Epithelial cell of esophagus (primary cell): ENCODE measurements at regions not wholly inside any gene's neighbourhood (a gene's known extent, or its start where the extent isn't known, plus 50 kb on each side); places are given as distances from the start of the nearest gene placed in this dataset.
A peak's percentile ranks its signal among the peaks of the same experiment; 100 is the strongest.

Experiments
- DNase-seq: peaks from one replicate; pipeline ENCODE4 v3.0.0; 2010; ENCODE audit warnings: low read depth
- H3K4me3 ChIP-seq: 2 replicates; pipeline ENCODE4 v1.5.1; 2011; ENCODE audit warnings: mild to moderate bottlenecking, low read length, control low read depth
- CTCF ChIP-seq: IDR thresholded peaks from 2 replicates; pipeline ENCODE4 v1.5.1; 2011; ENCODE audit warnings: low read depth, mild to moderate bottlenecking, low read length, control low read depth, inconsistent platforms; ENCODE audit not compliant: insufficient read depth; ENCODE audit errors: missing control alignments

GRCh38 chr5:18074961-18075360, 440.7 kb downstream of the TAF11L14 start:
- no peak overlapping the region for H3K4me3 ChIP-seq
- no peak for TF ChIP-seq CTCF
- DNase-seq = no peak

- DNase-seq = no peak
- no peak overlapping the region for H3K4me3 ChIP-seq
- TF ChIP-seq CTCF = no peak
Observed at GRCh38 chr5:18078157-18078556, 443.9 kb downstream of the TAF11L14 start.

GRCh38 chr5:18079831-18080230, 445.6 kb downstream of the TAF11L14 start:
- H3K4me3 ChIP-seq = no peak overlapping the region
- no peak for TF ChIP-seq CTCF
- no peak for DNase-seq

- DNase-seq = no peak
- no peak for TF ChIP-seq CTCF
- H3K4me3 ChIP-seq = no peak overlapping the region
Observed at GRCh38 chr5:18088020-18088579, 453.8 kb downstream of the TAF11L14 start.

- no peak overlapping the region for H3K4me3 ChIP-seq
- no peak for TF ChIP-seq CTCF
- no peak for DNase-seq
Observed at GRCh38 chr5:18090177-18090576, 455.9 kb downstream of the TAF11L14 start.

- no peak for TF ChIP-seq CTCF
- H3K4me3 ChIP-seq = no peak overlapping the region
- DNase-seq = no peak
Observed at GRCh38 chr5:18091142-18091541, 456.9 kb downstream of the TAF11L14 start.

GRCh38 chr5:18091758-18092157, 457.5 kb downstream of the TAF11L14 start:
- no peak for TF ChIP-seq CTCF
- no peak overlapping the region for H3K4me3 ChIP-seq
- peak; percentile 17 for DNase-seq
